Adrenal gland (tissue), 9 donors: ENCODE measurements at regions not wholly inside any gene's neighbourhood (a gene's known extent, or its start where the extent isn't known, plus 50 kb on each side); places are given as distances from the start of the nearest gene placed in this dataset.

Source experiments
- DNase-seq, 7 donors: peaks; one replicate each; pipeline ENCODE4 v3.0.0-alpha.2; 2019 to 2020
- H3K27ac ChIP-seq, 5 donors: fragments of 200-600 bp; sonication (generic) in 4 of 5; 1 replicate in 3 of 5; 2 replicates in 2 of 5; pipeline versions ENCODE4 v1.5.1 to v1.8.0; 2016 to 2020; ENCODE audit warnings: mild to moderate bottlenecking in 1 of 5
- H3K27me3 ChIP-seq: fragments of 200-600 bp; 2 replicates; pipeline ENCODE4 v1.8.0; 2021
- H3K36me3 ChIP-seq, 2 donors: fragments of 200-600 bp; replicated peaks in 1 of 2; 1 replicate in 1 of 2; 2 replicates in 1 of 2; pipeline versions ENCODE4 v1.5.1 to v1.8.0; 2018 to 2022
- H3K4me1 ChIP-seq, 2 donors: fragments of 200-600 bp; replicated peaks in 1 of 2; 1 replicate in 1 of 2; 2 replicates in 1 of 2; pipeline versions ENCODE4 v1.5.1 to v1.8.0; 2018 to 2021
- H3K4me3 ChIP-seq, 4 donors: fragments of 200-600 bp; sonication (generic) in 3 of 4; one replicate each; pipeline ENCODE4 v1.5.1; 2016 to 2018
- H3K9me3 ChIP-seq, 3 donors: fragments of 200-600 bp; sonication (generic) in 1 of 3; replicated peaks in 1 of 3; 1 replicate in 2 of 3; 2 replicates in 1 of 3; pipeline versions ENCODE4 v1.5.1 to v1.8.0; 2016 to 2021
- POLR2A ChIP-seq, 2 donors: fragments of 450-650 bp; IDR thresholded peaks; one replicate each; pipeline ENCODE4 v1.6.1; 2017; ENCODE audit warnings: antibody characterized with exemption in 2 of 2, mild to moderate bottlenecking in 2 of 2, moderate library complexity in 1 of 2
- WGBS, 4 donors: extraction: QIAGEN DNeasy Blood & Tissue Kit in 2 of 4; methylation state at CpG; one replicate each; pipeline versions ENCODE4 v1.1.5 to v1.1.7; 2013 to 2017; 5-methylcytosine and 5-hydroxymethylcytosine counted together
- intact Hi-C, 2 donors: fragments of 100-400 bp; cut with DNase I; formaldehyde crosslinking; loops; one replicate each; pipeline versions ENCODE4 v1.14.1 to v1.15.0; 2022 to 2023
- TF ChIP-seq, protein P1 (sequence below), 6 experiments: fragments of 450-650 bp in 4 of 6; fragments of 200-600 bp in 2 of 6; sonication (generic) in 1 of 6; IDR thresholded peaks; 1 replicate in 5 of 6; 2 replicates in 1 of 6; pipeline versions ENCODE4 v1.5.1 to v1.8.0; 2016 to 2021; ENCODE audit warnings: antibody characterized with exemption in 6 of 6, mild to moderate bottlenecking in 2 of 6, moderate library complexity in 1 of 6
- donor health status: healthy with polysubstance abuse.
- donor health status: Bipolar disorder and iron deficiency.
- donor health status: DM: yes; HTN: yes; CAD: no.
- donor health status: DM: no; HTN: no; CAD: no.
- donor health status: DM: no; HTN: no; CAD: no.

- TF ChIP-seq, protein P1, sequence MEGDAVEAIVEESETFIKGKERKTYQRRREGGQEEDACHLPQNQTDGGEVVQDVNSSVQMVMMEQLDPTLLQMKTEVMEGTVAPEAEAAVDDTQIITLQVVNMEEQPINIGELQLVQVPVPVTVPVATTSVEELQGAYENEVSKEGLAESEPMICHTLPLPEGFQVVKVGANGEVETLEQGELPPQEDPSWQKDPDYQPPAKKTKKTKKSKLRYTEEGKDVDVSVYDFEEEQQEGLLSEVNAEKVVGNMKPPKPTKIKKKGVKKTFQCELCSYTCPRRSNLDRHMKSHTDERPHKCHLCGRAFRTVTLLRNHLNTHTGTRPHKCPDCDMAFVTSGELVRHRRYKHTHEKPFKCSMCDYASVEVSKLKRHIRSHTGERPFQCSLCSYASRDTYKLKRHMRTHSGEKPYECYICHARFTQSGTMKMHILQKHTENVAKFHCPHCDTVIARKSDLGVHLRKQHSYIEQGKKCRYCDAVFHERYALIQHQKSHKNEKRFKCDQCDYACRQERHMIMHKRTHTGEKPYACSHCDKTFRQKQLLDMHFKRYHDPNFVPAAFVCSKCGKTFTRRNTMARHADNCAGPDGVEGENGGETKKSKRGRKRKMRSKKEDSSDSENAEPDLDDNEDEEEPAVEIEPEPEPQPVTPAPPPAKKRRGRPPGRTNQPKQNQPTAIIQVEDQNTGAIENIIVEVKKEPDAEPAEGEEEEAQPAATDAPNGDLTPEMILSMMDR (IDR thresholded peaks at IDR 0.05), result no peak
- no peak for TF ChIP-seq POLR2A (IDR thresholded peaks at IDR 0.05)
- H3K4me3 ChIP-seq, result no peak overlapping the region
- H3K27ac ChIP-seq, result no peak overlapping the region
- DNase-seq, result no peak
- no peaks in the 10 kb centered on the region for H3K9me3 ChIP-seq
- H3K27me3 ChIP-seq, result no peaks in the 10 kb centered on the region
- intact Hi-C loops, result no loop called here
- no peaks in the 10 kb centered on the region for H3K4me1 ChIP-seq
- H3K36me3 ChIP-seq, result no peaks in the 10 kb centered on the region
- WGBS, 4 donors, result 73 to 76% (median 74%) methylated on average over 9 of the region's 9 CpGs
Observed at GRCh38 chr18:70622622-70623419, 334.0 kb downstream of the SOCS6 start.

DNA sequence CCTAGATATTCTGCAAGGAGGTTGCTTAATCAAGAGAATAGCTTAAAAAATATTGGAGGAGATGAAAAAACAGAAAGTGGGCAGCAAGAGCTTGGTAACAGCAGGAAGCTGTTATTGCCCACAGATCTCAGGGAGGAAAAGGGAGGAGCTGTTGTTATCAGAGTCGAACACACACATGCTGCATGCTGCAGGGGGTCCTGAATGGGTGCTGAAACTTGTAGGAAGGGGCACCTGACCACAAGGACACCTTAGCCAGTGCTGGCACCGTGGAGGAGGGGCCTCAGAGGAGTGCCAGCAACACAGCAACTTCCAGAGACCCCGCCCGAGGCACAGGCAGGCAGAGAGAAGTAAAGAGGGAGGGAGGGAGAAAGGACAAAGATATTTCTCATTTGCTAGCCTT lies 332.9 kb downstream of the SOCS6 start:
- intact Hi-C loops, result no loop called here
- WGBS, 4 donors, result 20 to 42% (median 30%) methylated on average over 4 of the region's 4 CpGs
- no peaks in the 10 kb centered on the region for H3K36me3 ChIP-seq
- no peak overlapping the region for H3K27ac ChIP-seq
- no peaks in the 10 kb centered on the region for H3K9me3 ChIP-seq
- H3K27me3 ChIP-seq, result no peaks in the 10 kb centered on the region
- no peaks in the 10 kb centered on the region for H3K4me1 ChIP-seq
- DNase-seq, result no peak
- no peak overlapping the region for H3K4me3 ChIP-seq
- TF ChIP-seq, protein P1 (IDR thresholded peaks at IDR 0.05), result no peak
- no peak for TF ChIP-seq POLR2A (IDR thresholded peaks at IDR 0.05)

DNA sequence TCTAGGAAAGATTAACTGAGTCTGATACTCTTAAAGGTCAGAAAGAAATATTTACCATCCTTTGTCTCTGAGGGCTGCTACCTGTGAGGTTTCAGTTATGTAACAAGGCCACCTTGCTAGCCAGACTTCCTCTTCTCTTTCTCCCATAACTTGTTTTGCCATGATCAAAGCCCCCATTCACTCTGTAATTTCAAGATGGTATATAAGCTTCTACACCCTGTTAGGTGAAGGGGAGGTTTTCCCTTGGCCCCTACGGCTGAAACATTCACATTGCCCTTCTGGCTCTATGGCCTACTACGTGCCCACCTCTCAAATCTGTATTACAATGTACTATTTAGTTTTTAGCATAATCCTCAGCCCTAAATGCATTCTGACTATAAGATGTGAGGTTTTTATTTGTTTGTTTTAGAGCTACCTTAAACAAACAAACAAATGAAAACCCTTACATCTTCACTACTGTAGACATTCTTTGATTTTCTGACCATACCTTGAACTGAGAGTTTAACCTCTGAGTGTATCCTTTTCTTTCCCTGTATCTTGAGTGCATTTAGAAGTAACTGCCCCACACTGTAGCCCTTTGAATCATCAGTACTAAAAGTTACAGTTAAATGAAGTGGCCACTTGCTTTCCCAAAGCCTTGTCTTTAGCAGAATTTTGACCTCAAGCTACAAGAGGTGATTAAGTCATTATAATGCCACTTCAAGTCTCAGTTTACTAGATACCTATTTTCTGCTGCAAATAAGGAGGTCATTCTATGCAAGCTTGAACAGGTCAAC lies 332.2 kb downstream of the SOCS6 start:
- DNase-seq, result no peak
- Histone ChIP-seq H3K9me3 (no peaks in the 10 kb centered on the region), H3K27me3 (no peaks in the 10 kb centered on the region), H3K4me1 (no peaks in the 10 kb centered on the region), H3K4me3 (no peak overlapping the region), H3K27ac (no peak overlapping the region), H3K36me3 (no peaks in the 10 kb centered on the region)
- 35 to 61% (median 58%) methylated on average over 2 of the region's 2 CpGs for WGBS, 4 donors
- TF ChIP-seq, protein P1 (IDR thresholded peaks at IDR 0.05), result no peak
- TF ChIP-seq POLR2A (IDR thresholded peaks at IDR 0.05), result no peak
- intact Hi-C loops, result no loop called here

DNA sequence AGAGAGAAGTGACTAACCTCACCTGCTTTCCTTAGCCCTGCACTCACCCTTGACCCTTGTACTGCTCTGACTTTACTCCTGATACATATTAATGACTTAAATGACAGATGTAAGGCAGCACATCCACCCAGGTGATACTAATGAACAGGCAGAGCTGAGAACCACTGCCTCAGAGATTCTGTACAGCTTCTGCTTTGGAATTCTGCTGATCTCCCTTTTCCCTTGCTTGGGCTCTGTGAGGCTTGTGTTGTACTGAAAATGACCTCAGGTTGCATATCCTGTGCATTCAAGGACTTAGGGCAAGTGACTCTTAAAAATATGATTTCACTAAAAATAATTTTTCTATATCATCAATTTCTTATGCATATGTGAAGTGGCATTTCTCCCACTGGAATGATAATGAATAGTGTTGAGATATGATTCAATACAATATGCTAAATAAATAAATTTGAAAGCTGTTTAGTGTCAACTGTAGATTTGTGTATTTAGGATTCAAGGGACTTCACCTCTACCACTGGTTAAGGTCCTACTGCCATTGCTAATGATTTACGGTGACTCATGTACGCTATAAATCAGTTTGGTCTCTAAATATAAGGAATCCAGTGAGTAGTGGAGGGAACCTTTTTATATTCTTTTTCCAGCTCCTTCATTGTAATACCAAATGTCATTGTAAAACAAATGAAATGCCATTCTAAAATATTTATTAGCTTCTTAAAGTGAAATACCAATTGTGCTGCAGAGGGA lies 328.3 kb downstream of the SOCS6 start:
- TF ChIP-seq POLR2A (IDR thresholded peaks at IDR 0.05), result no peak
- TF ChIP-seq, protein P1 (IDR thresholded peaks at IDR 0.05), result no peak
- Histone ChIP-seq H3K27ac (no peak overlapping the region), H3K36me3 (no peaks in the 10 kb centered on the region), H3K4me3 (no peak overlapping the region), H3K4me1 (no peaks in the 10 kb centered on the region), H3K9me3 (no peaks in the 10 kb centered on the region), H3K27me3 (no peaks in the 10 kb centered on the region)
- intact Hi-C loops, result no loop called here
- DNase-seq, result no peak
- WGBS, 4 donors, result 54 to 82% (median 78%) methylated on average over 2 of the region's 2 CpGs
